Activated T-cell treated with anti-CD3 and anti-CD28 coated beads, Interleukin-2, amount 50 U/mL, for 24 hours (primary cell): ENCODE measurements at regions not wholly inside any gene's neighbourhood (a gene's known extent, or its start where the extent isn't known, plus 50 kb on each side); places are given as distances from the start of the nearest gene placed in this dataset.

Experiments used
- DNase-seq: peaks from one replicate; pipeline ENCODE4 v3.0.0-alpha.2; 2020
- H3K27ac Mint-ChIP-seq: 2 replicates; pipeline ENCODE4 v1.8.0; 2020; ENCODE audit warnings: mild to moderate bottlenecking, mixed read lengths
- H3K27me3 Mint-ChIP-seq: 2 replicates; pipeline ENCODE4 v1.8.0; 2020; ENCODE audit warnings: mixed read lengths
- H3K36me3 Mint-ChIP-seq: 2 replicates; pipeline ENCODE4 v1.8.0; 2020; ENCODE audit warnings: low read depth, mixed read lengths
- H3K4me1 Mint-ChIP-seq: 2 replicates; pipeline ENCODE4 v1.8.0; 2020; ENCODE audit warnings: low read depth, mixed read lengths
- H3K4me3 Mint-ChIP-seq: 2 replicates; pipeline ENCODE4 v1.8.0; 2020; ENCODE audit warnings: mild to moderate bottlenecking, moderate library complexity, mixed read lengths
- H3K9me3 Mint-ChIP-seq: 2 replicates; pipeline ENCODE4 v1.8.0; 2020; ENCODE audit warnings: mixed read lengths

DNA sequence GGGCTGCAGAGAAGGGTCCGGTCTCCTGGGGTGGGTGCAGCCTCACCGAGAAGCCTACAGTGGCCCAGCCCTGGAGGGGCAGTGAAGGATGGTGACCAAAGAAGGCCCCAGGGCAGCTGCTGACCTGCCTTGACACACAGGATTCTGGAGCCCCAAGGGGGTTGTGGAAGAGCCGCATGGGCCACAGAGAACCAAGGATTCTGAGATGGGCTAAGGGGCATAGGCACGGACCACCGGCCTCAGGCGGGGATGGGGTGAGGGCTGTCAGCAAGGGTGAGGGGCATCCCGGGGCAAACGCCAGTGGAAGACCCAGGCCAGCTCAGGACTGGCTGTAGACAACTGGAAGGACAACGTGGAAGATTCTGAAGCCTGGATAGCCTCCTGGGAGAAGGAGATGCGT is 151.6 kb downstream of the TEX29 start:
- DNase-seq: no peak
- H3K27me3 Mint-ChIP-seq: peaks cover 8% of the 10 kb centered on the region

DNA sequence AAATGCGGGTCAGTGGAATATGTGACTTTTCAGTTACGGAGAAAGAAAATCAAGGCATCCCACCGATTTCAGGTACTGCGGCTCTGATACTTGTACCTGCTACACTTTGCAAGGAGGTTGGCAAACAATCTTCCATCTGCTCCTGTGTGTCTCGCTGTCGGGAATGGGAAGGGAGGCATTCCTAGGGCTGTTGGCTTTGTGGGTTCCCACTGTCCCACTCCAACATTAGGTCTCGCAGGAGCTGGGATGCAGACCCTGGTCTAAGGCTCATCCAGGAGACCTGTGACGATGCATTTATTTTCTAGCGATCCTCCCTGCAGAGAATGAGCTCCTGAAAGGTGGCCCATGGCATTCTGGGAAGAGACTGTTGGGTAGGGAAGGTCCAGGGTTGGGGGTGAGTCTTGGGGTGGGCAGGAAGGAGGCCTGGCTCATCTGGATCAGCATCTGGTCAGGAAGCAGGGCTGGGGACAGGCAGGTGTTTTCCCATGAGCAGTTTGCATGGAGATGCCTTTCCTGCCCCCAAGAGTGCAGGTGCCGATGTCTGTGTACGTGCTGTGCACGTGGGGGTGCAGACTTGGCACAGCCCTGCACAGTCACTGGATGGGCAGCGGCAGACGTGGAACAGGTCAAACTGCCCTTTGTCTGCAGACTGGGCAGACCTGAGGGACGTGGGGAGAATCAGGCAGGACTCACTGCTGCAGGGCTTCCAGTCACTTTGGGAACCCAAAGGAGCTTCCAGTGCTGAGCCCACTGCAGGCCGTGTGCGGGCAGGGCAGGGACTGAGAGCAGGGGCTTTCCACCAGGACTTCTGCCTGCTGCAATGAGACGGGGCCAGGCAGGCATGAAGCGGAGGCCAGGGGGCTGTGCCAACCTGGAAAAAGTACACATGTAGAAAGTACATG is 152.4 kb downstream of the TEX29 start:
- no peak for DNase-seq
- H3K4me1 Mint-ChIP-seq: no peaks in the 10 kb centered on the region
- no peaks in the 10 kb centered on the region for H3K9me3 Mint-ChIP-seq

More for the DNA sequence above, 151.6 kb downstream of the TEX29 start:
- H3K9me3 Mint-ChIP-seq: no peaks in the 10 kb centered on the region
- no peak overlapping the region for H3K4me3 Mint-ChIP-seq
- no peaks in the 10 kb centered on the region for H3K4me1 Mint-ChIP-seq
- no peak overlapping the region for H3K27ac Mint-ChIP-seq
- no peaks in the 10 kb centered on the region for H3K36me3 Mint-ChIP-seq

DNA sequence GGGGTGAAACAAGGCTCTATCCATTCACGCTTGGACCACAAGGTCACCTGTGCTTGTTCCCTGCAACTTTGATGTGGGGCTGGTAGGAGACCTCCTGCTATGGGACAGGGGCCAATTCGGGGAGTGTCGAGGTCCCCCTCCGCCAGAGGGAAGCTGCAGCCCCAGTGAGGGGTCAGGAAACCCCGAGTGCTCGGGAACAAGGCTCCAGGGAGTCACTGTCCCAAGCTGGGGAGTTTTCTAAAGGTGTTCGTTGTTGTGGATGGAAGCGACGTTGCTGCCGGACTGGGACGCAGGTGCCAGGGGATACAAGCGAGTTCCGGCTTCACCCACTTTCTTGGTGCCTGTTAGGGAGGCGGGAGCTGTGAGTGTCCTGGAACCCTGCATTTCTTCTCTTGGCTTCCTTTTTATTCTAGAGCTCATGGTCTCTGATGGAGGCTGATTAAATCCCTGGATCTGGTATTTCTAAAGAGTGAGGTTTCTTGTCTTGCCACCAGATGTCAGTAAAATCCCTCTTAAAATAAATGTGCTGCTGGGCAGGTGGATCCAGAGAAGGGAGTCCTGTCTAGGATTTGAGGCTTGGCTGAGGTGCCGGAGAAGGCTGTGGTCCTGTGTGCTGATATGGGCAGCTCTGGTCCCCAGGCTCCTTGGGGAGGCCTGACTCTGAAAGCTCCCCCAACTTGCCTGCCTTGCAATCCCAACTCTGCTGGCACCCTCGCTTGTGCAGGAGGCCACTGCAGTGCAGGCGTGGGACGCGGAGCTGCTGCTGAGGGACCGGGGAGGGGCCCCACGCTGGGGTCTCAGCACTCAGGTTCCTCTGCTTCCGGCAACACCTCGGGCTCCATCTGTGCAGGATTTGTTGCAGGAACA is 153.9 kb downstream of the TEX29 start:
- DNase-seq: no peak
- H3K4me1 Mint-ChIP-seq: no peaks in the 10 kb centered on the region
- no peak overlapping the region for H3K27ac Mint-ChIP-seq
- H3K36me3 Mint-ChIP-seq: no peaks in the 10 kb centered on the region
- H3K27me3 Mint-ChIP-seq: peaks cover 3% of the 10 kb centered on the region
- no peak overlapping the region for H3K4me3 Mint-ChIP-seq
- no peaks in the 10 kb centered on the region for H3K9me3 Mint-ChIP-seq

More for the DNA sequence above, 152.4 kb downstream of the TEX29 start:
- H3K4me3 Mint-ChIP-seq: no peak overlapping the region
- no peaks in the 10 kb centered on the region for H3K36me3 Mint-ChIP-seq
- peaks cover 5% of the 10 kb centered on the region for H3K27me3 Mint-ChIP-seq
- no peak overlapping the region for H3K27ac Mint-ChIP-seq

DNA sequence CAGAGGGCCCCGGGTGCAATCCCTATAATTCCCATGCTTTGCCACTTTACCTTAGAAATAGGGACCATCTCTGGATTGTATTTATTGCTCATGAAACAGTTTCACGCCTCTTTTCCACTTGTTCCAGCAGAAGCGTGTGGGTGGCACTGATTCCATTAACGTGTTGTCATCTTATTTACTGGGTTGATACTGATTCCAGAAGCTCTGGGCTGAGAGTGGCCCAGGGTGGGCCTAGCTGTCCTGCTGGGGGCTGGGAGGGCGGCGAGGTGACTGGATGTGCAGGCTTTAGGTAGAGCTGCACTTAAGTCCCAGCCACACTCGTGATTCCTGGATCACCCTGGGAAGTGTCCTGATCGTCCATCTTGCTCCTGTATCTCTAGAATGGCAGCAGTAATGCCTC is 155.0 kb downstream of the TEX29 start:
- no peaks in the 10 kb centered on the region for H3K9me3 Mint-ChIP-seq
- no peak for DNase-seq
- H3K27ac Mint-ChIP-seq: no peak overlapping the region
- peaks cover 3% of the 10 kb centered on the region for H3K27me3 Mint-ChIP-seq
- no peak overlapping the region for H3K4me3 Mint-ChIP-seq
- H3K36me3 Mint-ChIP-seq: no peaks in the 10 kb centered on the region
- H3K4me1 Mint-ChIP-seq: no peaks in the 10 kb centered on the region

DNA sequence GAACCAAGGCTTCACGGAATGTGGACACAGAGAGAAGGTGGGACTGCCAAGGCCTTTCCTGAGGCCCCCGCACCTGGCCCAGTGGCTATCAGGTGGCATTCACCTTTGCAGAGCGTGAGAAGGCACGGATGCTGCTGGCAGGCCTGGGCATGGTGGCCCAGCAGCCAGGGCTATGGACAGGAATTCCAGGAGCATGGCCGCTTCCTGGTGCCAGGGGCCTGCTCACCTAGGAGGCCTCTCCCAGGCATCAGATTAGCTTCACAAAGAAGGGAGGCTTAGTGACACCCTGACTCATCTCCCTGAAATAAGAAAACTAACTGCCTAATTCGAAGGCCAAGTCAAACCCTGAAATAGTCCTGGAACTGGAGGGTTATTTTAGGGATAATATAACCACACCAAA is 155.8 kb downstream of the TEX29 start:
- Mint-ChIP-seq H3K36me3 (no peaks in the 10 kb centered on the region), H3K9me3 (no peaks in the 10 kb centered on the region), H3K27me3 (peaks cover 2% of the 10 kb centered on the region), H3K27ac (no peak overlapping the region), H3K4me1 (no peaks in the 10 kb centered on the region), H3K4me3 (no peak overlapping the region)
- DNase-seq: no peak

DNA sequence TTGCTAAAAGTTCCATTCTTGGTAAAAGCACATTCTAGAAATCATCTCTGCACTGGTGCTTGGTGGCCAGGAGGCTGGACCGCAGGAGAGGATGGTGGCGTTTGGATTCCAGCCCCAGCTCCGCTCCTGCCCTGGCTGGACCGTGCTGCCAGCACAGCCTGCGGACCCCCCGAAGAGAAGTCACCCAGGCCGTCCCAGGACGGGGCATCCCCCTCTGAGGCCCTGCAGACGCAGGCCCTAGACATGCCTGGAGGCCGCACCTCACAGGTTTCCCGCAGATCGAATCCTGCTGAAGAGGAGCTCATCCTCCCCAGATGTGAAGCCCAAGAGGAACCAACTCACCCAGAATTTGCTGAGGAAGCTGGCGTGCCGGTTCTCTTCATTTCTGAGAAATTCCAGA is 159.0 kb downstream of the TEX29 start:
- no peak for DNase-seq
- no peaks in the 10 kb centered on the region for H3K9me3 Mint-ChIP-seq
- H3K27me3 Mint-ChIP-seq: no peaks in the 10 kb centered on the region
- H3K4me3 Mint-ChIP-seq: no peak overlapping the region
- no peak overlapping the region for H3K27ac Mint-ChIP-seq
- no peaks in the 10 kb centered on the region for H3K4me1 Mint-ChIP-seq
- no peaks in the 10 kb centered on the region for H3K36me3 Mint-ChIP-seq

DNA sequence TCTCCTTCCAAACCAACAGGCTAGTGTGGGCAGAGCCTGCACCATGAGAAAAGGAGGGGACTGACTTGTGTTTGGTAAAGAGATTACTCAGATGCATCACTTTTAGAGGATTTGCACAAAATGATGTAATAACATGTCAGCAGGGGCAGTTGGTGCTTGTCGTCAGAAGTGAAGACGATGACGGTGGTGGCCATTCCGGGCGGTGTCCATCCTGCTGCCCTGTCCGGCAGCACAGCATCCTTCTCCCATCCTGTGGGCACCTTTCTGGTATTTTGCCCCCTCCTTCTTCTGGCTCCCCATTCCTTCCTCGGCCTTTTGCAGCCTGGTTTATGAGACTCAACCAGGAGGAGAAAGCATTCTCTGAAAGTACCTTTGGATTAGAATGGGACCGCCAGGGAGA is 160.1 kb downstream of the TEX29 start:
- Mint-ChIP-seq H3K4me3 (no peak overlapping the region), H3K9me3 (no peaks in the 10 kb centered on the region), H3K4me1 (no peaks in the 10 kb centered on the region), H3K27me3 (no peaks in the 10 kb centered on the region), H3K36me3 (no peaks in the 10 kb centered on the region), H3K27ac (no peak overlapping the region)
- DNase-seq: no peak

DNA sequence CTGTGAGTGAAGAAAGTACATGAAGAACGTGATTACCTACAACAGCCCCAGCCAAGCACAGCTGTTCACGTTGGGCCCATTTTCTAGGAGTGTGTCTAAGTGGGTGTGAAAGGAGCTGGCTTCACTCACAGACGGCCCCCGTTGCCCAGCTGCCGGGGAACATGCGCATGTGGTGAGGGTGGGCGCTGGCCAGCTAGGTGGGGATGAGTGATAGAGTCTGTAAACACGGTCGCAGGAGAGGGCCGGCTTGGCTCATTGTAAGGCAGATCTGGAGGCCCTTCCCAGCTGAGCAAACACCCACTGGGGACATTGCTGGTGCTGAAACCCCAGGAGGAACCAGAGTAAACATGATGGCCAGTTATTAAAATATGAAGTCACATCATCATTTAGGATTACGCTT is 160.5 kb downstream of the TEX29 start:
- H3K36me3 Mint-ChIP-seq: no peaks in the 10 kb centered on the region
- H3K27ac Mint-ChIP-seq: no peak overlapping the region
- no peak overlapping the region for H3K4me3 Mint-ChIP-seq
- DNase-seq: no peak
- no peaks in the 10 kb centered on the region for H3K4me1 Mint-ChIP-seq
- no peaks in the 10 kb centered on the region for H3K9me3 Mint-ChIP-seq
- no peaks in the 10 kb centered on the region for H3K27me3 Mint-ChIP-seq

DNA sequence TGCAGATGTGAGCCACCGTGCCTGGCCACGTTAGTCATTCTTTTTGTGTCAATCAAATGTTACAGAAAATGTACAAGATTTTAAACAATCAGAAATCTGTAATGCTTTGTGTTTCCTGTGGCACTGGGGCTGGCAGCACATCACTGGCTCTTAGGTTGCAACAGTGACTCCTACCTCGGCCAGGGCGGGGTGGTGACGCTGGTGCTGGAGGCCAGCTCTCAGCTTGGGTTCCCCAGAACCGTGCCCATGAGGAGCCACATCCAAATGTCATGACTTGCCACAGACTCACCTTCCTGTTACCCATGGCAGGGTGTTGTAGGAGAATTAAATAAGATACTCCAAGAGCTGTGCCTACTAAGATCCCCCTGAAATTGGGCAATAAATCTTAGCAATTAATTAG is 161.7 kb downstream of the TEX29 start:
- Mint-ChIP-seq H3K27ac (no peak overlapping the region), H3K4me3 (no peak overlapping the region), H3K27me3 (no peaks in the 10 kb centered on the region), H3K9me3 (no peaks in the 10 kb centered on the region), H3K4me1 (no peaks in the 10 kb centered on the region), H3K36me3 (no peaks in the 10 kb centered on the region)
- no peak for DNase-seq

DNA sequence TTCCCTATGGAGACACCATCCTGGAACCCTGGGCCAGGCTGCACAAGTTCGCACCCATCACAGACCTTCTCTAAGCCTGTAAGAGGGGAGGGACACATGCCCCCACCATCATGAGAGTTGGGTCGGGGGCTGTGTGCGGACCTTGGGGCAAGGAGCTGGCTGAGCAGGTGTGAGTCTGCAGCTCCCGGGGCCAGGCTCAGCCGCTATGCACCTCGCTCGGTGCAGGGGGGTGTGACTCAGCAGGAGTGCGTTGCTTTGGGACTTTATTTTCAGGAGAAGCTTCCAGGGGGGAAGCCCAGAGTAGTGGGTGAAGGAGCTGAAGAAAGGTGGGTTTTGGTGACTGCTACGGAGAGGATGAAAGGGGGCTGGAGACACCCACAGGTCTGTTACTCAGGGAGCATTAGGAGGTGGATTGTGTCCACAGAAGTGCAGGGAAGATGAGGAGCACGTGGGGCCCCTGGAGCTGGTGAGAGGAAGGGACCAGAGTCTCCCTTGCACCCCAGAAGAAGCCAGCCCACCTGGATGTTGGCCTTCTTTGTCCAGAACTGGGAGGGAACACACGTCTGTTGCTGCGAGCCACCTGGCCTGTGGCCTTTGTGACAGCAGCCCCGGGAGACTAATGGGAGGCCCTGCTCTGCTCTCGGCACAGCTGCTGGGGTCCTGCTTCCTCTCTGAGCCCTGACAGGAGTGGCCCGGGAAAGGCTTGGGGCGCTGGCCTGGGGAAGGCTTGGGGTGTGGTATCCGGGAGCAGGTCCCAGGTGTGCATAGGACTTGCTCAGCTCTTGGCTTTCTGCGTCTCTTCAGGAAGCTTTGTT is 162.6 kb downstream of the TEX29 start:
- H3K27ac Mint-ChIP-seq: no peak overlapping the region
- no peaks in the 10 kb centered on the region for H3K9me3 Mint-ChIP-seq
- no peak for DNase-seq
- H3K36me3 Mint-ChIP-seq: no peaks in the 10 kb centered on the region
- H3K4me1 Mint-ChIP-seq: no peaks in the 10 kb centered on the region
- no peaks in the 10 kb centered on the region for H3K27me3 Mint-ChIP-seq
- H3K4me3 Mint-ChIP-seq: no peak overlapping the region

DNA sequence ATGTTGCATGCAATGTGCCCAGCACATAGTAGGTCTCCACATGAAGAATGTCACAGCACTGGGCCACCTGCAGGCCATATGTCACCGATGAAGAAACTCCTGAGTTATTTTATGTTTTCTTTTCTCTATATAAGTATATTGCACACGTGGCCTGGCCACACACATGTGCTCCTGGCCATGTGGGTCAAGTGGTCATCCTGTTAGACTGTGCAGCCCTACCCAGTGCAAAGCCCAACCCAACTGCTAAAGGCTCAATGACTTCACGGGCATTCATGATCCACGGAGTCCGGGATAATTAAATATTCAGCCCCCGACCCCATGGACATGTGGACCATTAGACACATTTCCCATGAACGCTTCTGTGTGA is 163.2 kb downstream of the TEX29 start:
- no peak for DNase-seq
- no peak overlapping the region for H3K4me3 Mint-ChIP-seq
- no peaks in the 10 kb centered on the region for H3K36me3 Mint-ChIP-seq
- no peak overlapping the region for H3K27ac Mint-ChIP-seq
- no peaks in the 10 kb centered on the region for H3K9me3 Mint-ChIP-seq
- no peaks in the 10 kb centered on the region for H3K4me1 Mint-ChIP-seq
- H3K27me3 Mint-ChIP-seq: peaks cover 2% of the 10 kb centered on the region

DNA sequence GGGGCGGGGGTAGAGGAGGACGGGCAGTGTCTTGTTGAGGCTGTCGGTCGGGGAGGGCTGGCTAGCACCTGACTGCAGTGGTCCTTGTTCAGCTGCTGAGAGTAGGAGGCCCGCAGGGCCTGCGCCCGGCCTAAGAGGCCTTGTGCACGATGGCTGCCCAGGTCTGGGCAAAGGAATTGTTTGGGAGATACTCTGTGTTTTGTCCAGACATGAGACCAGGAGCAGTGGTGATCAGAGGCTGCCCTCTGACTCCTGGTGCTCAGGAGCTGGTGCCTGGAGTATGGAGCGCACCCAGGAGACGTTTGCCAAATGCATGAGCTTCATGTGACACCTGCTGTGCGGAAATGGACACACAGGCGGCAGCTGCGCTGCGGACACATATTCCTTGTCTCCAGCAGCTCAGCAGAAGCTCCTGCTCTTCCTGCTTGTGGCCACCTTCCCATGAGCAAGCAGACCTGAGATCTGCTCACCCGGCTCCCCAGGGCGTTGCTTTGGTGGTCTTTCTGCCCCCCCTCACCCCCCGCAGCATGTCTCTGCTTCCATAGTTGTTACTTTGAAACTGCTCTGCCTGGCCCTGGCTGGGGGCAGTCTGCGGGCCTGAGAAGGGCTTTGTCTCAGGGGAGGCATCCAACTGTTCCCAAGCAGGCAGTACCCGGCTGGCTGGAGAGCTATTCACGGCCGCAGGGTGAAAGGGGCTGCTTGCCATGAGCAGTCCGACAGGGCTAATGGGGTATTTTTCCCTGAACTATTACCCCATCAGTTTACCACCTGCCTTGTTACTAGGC is 163.9 kb downstream of the TEX29 start:
- no peak overlapping the region for H3K4me3 Mint-ChIP-seq
- peaks cover 2% of the 10 kb centered on the region for H3K27me3 Mint-ChIP-seq
- H3K4me1 Mint-ChIP-seq: no peaks in the 10 kb centered on the region
- no peaks in the 10 kb centered on the region for H3K36me3 Mint-ChIP-seq
- H3K9me3 Mint-ChIP-seq: no peaks in the 10 kb centered on the region
- H3K27ac Mint-ChIP-seq: no peak overlapping the region
- no peak for DNase-seq

DNA sequence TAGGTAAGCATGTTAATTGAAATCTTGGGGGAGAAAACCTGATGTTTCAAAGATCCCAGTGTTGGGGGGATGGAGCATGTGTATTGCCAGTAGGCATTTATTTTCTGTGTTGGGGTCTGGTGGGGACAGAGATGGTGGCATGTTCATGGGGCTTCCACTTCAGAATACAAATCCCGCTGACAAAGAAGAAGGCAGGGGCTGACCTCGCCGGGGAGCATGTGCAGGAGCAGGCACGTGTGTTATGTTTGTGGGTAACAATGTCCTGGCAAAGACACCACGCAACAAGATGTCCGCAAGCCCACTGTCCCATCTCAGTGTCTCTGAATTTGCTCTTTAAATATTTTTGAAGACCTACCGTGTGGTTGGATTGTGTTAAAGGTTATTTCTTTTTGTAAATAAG is 164.5 kb downstream of the TEX29 start:
- H3K4me3 Mint-ChIP-seq: no peak overlapping the region

More for the DNA sequence above, 164.5 kb downstream of the TEX29 start:
- no peaks in the 10 kb centered on the region for H3K9me3 Mint-ChIP-seq
- DNase-seq: no peak
- no peaks in the 10 kb centered on the region for H3K36me3 Mint-ChIP-seq
- H3K4me1 Mint-ChIP-seq: no peaks in the 10 kb centered on the region
- H3K27ac Mint-ChIP-seq: no peak overlapping the region
- H3K27me3 Mint-ChIP-seq: peaks cover 2% of the 10 kb centered on the region
